Inflammatory macrophage treated with lipopolysaccharide for 1 hour (primary cell): ENCODE measurements at regions not wholly inside any gene's neighbourhood (a gene's known extent, or its start where the extent isn't known, plus 50 kb on each side); places are given as distances from the start of the nearest gene placed in this dataset.
"Not testable (repeated sequence)": the region's sequence is repeated elsewhere in the genome, so short reads cannot be mapped to it uniquely, and the experiment has no call there.

Source experiments
- DNase-seq, 2 donors: peaks; one replicate each; pipeline ENCODE4 v3.0.0-alpha.2; 2020 to 2022

DNA sequence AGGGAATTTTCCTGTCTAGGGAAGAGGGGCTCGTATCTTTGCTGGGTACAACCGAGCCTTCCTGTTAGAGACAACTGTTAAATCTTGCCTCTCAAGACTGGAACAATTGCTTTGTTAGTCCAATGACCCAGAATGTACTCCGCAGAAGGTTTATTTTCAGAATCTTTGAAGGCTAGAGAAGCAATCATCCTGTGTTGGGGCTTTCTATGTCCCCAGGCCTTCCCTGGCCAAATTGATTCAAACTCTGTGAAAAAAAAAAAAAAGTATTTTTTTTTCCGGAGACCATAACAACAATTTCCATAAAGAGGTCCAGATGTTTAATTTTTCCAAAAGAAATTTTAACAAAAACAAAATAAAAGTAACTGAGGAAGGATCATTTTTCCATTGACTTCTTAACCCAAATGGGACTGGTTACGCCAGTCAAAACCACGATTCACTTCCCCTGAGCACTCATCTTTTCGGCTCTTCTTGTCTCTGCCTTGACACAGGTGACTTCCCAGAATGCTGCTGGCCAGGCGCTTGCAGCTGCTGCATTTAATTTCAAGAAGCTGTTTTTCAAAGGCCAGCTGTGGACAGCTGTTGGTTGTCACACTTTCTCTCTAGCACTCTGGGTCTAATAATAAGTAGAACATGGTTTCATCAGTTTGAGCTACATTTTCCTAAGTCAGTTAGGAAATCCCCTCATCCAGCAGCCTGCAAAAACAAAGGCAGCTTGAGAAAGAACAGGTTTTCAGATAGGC lies 81.6 kb upstream of the MANSC4 start:
- DNase-seq = no peak

GRCh38 chr12:27859648-27860047 lies 79.6 kb upstream of the MANSC4 start:
- DNase-seq = no peak

DNA sequence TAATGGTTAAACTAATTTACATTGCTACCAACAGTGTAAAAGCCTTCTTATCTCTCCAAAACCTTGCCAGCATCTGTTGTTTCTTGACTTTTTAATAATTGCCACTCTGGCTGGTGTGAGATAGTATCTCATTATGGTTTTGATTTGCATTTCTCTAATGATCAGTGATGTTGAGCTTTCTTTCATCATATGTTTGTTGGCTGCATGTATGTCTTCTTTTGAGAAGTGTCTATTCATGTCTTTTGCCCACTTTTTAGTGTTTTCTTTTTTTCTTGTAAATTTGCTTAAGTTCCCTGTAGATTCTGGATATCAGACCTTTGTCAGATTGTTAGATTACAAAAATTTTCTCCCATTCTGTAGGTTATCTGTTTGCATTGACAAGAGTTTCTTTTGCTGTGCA lies 77.0 kb upstream of the MANSC4 start:
- not testable (repeated sequence) for DNase-seq

DNA sequence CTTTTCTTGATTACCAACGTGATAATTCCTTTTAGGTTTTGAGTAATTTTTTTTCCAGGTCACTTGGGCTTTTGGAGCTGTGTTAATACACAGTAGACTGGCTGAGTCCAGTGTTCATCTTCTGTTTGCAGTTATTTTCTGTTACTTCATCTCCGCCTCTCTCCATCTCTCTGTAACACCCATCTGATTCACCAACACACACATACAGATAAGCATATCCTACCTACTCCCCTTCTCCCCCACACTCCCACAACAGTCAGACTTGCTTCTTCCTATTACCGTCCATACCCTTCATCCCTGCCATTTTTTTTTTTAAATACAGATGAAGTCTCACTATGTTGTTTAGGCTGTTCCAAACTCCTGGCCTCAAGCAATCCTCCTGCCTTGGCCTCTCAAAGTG lies 72.7 kb upstream of the MANSC4 start:
- no peak for DNase-seq
